ENCODE measurements at regions not wholly inside any gene's neighbourhood (a gene's known extent, or its start where the extent isn't known, plus 50 kb on each side); places are given as distances from the start of the nearest gene placed in this dataset.

DNA sequence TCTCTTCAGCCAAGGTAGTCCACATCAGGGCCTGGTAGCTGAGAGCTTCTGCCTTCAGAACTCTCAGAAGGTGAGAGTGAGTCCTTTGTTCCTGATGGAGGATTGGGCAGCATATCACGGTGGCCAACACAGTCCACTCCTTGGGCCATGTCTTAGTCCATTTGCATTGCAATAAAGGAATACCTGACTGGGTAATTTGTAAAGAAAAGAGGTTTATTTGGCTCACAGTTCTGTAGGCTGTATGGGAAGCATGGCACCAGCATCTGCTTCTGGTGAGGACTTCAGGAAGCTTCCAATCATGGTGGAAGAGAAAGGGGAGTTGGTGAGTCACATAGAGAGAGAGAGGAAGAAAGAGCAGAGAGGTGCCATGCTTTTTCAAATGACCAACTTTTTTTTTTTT lies 98.8 kb downstream of the ADCYAP1 start:
- H3K9me3 ChIP-seq = no peaks in the 10 kb centered on the region
- no peaks in the 10 kb centered on the region for H3K4me1 ChIP-seq
- no peaks in the 10 kb centered on the region for H3K27me3 ChIP-seq
- TF ChIP-seq POLR2AphosphoS5 (IDR thresholded peaks at IDR 0.05; ENCODE audit: insufficient read depth in 1 of 2, low read depth in 1 of 2) (no peak), POLR2A (IDR thresholded peaks at IDR 0.05) (no peak)
- TF ChIP-seq, protein P1, sequence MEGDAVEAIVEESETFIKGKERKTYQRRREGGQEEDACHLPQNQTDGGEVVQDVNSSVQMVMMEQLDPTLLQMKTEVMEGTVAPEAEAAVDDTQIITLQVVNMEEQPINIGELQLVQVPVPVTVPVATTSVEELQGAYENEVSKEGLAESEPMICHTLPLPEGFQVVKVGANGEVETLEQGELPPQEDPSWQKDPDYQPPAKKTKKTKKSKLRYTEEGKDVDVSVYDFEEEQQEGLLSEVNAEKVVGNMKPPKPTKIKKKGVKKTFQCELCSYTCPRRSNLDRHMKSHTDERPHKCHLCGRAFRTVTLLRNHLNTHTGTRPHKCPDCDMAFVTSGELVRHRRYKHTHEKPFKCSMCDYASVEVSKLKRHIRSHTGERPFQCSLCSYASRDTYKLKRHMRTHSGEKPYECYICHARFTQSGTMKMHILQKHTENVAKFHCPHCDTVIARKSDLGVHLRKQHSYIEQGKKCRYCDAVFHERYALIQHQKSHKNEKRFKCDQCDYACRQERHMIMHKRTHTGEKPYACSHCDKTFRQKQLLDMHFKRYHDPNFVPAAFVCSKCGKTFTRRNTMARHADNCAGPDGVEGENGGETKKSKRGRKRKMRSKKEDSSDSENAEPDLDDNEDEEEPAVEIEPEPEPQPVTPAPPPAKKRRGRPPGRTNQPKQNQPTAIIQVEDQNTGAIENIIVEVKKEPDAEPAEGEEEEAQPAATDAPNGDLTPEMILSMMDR (IDR thresholded peaks at IDR 0.05) = no peak
- no peak for DNase-seq (ENCODE audit: extremely low spot score in 2 of 2)
- no peaks in the 10 kb centered on the region for H3K36me3 ChIP-seq
- intact Hi-C loops (cut with DNase I) = no loop called here
- H3K4me3 ChIP-seq = no peak overlapping the region
- H3K27ac ChIP-seq = no peak overlapping the region

DNA sequence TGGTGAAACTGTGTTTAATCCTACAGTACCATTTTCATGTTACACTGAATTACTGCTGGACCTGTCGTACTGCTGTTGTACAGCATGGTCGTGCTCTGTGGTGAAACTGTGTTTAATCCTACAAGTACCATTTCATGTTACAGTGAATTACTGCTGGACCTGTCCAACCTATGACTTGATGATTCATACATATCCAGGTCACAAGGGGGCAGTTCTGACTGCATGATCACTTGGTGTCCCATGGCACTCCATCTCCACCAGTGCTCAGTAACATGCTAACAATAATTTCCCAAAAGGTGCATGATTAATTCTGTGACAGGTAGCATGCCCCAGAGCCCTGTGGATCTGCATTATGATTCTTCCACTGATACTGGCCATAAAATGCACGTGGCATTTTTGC lies 101.6 kb downstream of the ADCYAP1 start:
- intact Hi-C loops (cut with DNase I) = no loop called here

DNA sequence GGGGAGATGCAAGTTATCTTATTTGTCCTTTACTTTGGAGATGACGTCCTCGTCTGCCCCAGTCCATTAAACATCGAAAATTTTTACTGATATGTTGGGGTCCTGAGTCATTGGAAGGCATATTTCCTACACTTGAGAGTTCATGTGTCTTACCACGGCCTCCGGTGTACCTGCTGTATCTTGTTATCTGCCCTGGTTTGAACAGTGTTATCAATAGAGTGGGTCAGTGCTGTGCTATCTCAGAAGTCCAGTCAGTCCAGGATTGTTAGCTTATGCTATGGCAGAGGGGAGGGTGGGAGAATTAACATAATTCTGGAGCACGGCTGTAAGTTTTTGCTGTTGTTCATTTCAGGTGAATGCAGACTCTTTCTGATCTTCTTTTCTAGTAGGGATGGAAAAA lies 102.3 kb downstream of the ADCYAP1 start:
- no peak overlapping the region for H3K4me3 ChIP-seq
- H3K27ac ChIP-seq = no peak overlapping the region
- H3K4me1 ChIP-seq = no peaks in the 10 kb centered on the region
- H3K9me3 ChIP-seq = no peaks in the 10 kb centered on the region
- TF ChIP-seq POLR2AphosphoS5 (IDR thresholded peaks at IDR 0.05; ENCODE audit: insufficient read depth in 1 of 2, low read depth in 1 of 2) (no peak), POLR2A (IDR thresholded peaks at IDR 0.05) (no peak)
- TF ChIP-seq, protein P1 (IDR thresholded peaks at IDR 0.05) = no peak
- no peaks in the 10 kb centered on the region for H3K27me3 ChIP-seq
- intact Hi-C loops (cut with DNase I) = no loop called here
- H3K36me3 ChIP-seq = no peaks in the 10 kb centered on the region
- DNase-seq (ENCODE audit: extremely low spot score in 2 of 2) = no peak

More for the DNA sequence above, 101.6 kb downstream of the ADCYAP1 start:
- no peak overlapping the region for H3K4me3 ChIP-seq
- no peaks in the 10 kb centered on the region for H3K9me3 ChIP-seq
- no peak for DNase-seq (ENCODE audit: extremely low spot score in 2 of 2)
- H3K4me1 ChIP-seq = no peaks in the 10 kb centered on the region
- TF ChIP-seq, protein P1 (IDR thresholded peaks at IDR 0.05) = no peak
- TF ChIP-seq POLR2A (IDR thresholded peaks at IDR 0.05) (no peak), POLR2AphosphoS5 (IDR thresholded peaks at IDR 0.05; ENCODE audit: insufficient read depth in 1 of 2, low read depth in 1 of 2) (no peak)
- H3K27ac ChIP-seq = no peak overlapping the region
- H3K36me3 ChIP-seq = no peaks in the 10 kb centered on the region
- no peaks in the 10 kb centered on the region for H3K27me3 ChIP-seq

DNA sequence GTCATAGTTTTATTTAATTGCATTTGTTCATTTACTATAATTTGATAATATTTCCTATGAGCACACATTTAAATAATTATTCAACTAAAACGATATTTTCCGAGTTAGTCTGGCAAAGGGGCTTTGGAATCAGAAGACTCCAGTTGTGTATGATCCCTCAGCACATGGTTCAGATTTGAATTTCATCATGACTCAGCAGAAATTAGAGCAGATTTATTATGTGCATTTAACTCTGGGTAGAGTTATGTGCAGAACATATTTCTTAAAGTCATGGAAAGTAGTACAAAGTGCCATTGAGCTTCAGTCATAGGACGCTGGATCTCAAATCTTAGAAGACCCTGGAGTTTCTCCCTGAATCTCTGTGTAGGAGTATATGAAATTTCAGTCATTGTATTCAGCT lies 106.7 kb downstream of the ADCYAP1 start:
- TF ChIP-seq, protein P1 (IDR thresholded peaks at IDR 0.05) = no peak
- no peak for TF ChIP-seq POLR2A (IDR thresholded peaks at IDR 0.05)
- TF ChIP-seq POLR2AphosphoS5 (IDR thresholded peaks at IDR 0.05; ENCODE audit: insufficient read depth in 1 of 2, low read depth in 1 of 2) = no peak
- no peaks in the 10 kb centered on the region for H3K9me3 ChIP-seq
- H3K4me1 ChIP-seq = no peaks in the 10 kb centered on the region
- DNase-seq (ENCODE audit: extremely low spot score in 2 of 2) = no peak
- intact Hi-C loops (cut with DNase I) = no loop called here
- no peak overlapping the region for H3K4me3 ChIP-seq
- H3K36me3 ChIP-seq = no peaks in the 10 kb centered on the region
- no peaks in the 10 kb centered on the region for H3K27me3 ChIP-seq
- H3K27ac ChIP-seq = no peak overlapping the region

DNA sequence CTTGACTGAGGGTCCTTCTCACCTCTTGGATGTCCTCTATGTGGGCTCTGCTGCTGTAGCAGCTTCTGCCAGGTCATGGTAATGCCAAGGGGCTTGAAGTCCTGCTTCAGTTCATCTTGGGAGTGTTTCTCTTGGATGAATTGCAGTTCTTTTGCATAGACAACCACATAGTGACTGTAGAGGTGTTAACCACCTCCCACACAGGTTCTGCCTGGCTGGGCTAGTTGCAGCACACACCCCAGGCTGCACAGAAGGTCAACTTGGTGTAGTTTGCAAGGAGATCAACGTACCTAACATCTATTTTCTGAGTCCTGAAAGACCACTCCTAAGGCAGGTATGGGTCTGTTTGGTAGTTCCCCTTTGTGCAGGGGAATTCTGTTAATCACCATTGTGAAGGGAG lies 108.1 kb downstream of the ADCYAP1 start:
- H3K4me1 ChIP-seq = no peaks in the 10 kb centered on the region
- intact Hi-C loops (cut with DNase I) = no loop called here
- no peak for DNase-seq (ENCODE audit: extremely low spot score in 2 of 2)
- H3K4me3 ChIP-seq = no peak overlapping the region
- no peak for TF ChIP-seq POLR2AphosphoS5 (IDR thresholded peaks at IDR 0.05; ENCODE audit: insufficient read depth in 1 of 2, low read depth in 1 of 2)
- TF ChIP-seq, protein P1 (IDR thresholded peaks at IDR 0.05) = no peak
- TF ChIP-seq POLR2A (IDR thresholded peaks at IDR 0.05) = no peak
- no peaks in the 10 kb centered on the region for H3K9me3 ChIP-seq
- H3K36me3 ChIP-seq = no peaks in the 10 kb centered on the region
- H3K27ac ChIP-seq = no peak overlapping the region
- H3K27me3 ChIP-seq = no peaks in the 10 kb centered on the region
